ENCODE measurements at regions not wholly inside any gene's neighbourhood (a gene's known extent, or its start where the extent isn't known, plus 50 kb on each side); places are given as distances from the start of the nearest gene placed in this dataset.

DNA sequence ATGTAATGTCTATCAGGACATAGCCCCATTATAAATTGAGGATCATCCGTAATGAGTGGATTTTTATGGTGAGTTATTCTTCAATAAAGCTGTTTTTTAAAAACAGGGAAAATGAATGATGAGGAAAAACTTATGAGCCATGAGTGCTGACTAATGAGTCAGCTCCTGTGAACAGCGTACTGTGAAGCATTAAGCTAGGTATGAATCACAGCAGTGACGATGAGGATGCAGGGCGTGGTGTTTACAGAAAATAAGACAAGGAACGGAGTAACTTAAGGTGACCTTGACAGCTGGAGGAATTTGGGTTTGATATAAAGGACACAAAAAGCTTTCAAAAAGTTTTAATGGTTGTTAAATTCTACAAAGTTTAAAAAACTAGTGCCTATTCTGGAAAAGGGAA, 96.3 kb downstream of the FOXF2 start:
- DNase-seq = no peak

DNA sequence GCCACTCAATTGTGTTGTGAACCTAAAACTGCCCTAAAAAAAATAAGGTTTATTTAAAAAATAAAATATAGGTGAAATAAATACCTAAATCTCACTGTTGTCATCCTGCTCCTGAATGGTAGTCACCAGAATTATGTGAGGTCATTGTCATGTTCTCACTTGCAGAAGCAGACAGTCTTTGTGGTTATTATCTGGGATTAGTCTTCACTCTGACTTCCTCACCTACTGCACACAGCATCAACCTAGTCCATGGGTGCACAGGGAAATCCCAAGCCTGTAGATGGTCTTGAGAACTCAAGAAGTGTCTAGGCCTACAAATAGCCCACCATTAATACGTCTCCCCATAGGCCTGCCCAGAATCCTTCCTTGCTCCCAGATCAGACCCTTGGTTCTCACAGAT, 97.0 kb downstream of the FOXF2 start:
- no peak for DNase-seq

DNA sequence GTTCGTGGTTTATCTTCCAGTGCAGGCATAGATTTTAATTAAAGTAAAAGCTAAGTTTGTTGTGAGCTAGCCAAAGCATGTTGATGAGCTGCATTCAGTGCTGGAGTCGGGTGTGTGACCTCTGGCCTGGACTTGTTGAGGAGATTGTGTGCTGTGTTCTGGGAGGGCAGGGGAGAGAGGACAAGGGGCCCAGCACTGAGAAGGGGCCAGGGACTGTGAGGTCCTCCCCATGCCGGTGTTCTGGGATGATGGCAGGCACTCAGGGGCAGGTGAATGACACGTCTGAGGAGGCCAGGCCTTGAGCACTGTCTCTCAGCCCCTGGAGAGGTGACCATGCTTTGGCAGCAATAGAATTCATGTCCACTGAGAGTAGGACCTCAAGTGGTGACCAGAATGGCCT, 97.9 kb downstream of the FOXF2 start:
- no peak for DNase-seq

DNA sequence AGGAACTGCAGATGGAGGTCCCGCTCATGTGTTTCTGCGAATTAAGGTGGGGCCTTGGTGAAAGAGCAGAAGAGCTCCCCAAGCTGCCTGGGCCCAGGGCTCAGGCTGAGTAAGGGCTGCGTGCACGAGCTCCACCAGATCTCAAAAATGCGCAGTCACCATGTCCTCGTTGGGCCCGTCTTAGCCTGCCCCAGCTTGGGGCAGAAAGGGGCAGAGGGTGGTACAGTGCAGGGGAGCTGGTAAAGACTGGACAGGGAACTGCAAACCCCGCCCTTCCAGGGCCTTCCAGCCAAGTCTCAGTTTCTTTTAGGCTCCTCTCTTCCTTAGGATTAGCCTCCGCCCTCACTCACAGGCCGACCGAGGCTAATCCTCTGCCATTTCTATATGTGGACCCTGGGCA, 101.6 kb downstream of the FOXF2 start:
- no peak for DNase-seq

DNA sequence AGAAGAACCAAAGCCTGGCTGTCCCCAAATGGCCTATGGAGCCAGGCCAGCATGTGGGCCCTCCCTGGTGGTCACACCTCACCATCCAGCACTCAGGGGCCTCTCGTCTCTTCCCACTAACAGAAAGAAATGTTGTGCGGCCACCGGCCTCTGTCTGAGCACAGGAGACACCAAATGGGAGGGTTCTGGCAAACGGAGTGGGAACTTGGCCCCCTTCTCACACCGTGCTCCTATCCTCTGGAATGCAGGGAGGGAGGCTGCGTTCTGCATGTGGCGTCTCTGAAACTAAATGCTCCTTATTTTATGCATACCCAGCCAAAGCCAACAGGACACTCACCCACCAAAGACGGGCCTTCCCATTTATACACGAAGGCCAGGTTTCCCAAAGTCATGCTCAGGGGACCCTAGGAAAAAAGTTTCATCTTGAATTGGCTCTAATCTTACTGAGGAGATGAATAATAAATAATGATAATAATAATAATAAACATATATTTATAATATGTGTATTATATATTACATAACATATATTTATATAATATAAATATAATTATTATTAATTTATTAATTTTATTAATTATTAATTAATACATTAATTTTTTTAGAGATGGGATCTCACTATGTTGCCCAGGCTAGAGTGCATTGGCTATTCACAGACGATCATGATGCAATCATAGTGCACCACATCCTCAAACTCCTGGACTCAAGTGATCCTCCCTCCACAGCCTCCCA, 102.4 kb downstream of the FOXF2 start:
- DNase-seq = no peak

DNA sequence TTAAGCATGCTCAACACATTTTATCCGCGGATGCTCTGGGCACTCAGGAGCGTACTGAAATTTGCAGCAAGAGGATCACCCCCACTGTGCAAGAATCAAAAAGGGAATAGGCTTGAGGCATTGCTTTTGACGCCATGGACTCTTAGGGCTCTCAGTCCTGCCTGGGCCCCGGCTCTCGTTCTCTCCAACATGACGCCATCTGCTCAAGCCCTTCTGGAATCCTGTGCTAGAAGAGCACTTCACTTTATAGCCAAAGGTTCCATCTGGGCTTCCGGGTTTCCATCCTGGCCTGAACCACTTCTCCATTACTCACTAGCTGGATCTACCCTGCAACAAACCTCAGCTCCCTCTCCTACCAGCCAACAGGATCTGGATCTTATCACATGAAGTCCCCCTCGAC, 105.3 kb downstream of the FOXF2 start:
- DNase-seq = no peak

DNA sequence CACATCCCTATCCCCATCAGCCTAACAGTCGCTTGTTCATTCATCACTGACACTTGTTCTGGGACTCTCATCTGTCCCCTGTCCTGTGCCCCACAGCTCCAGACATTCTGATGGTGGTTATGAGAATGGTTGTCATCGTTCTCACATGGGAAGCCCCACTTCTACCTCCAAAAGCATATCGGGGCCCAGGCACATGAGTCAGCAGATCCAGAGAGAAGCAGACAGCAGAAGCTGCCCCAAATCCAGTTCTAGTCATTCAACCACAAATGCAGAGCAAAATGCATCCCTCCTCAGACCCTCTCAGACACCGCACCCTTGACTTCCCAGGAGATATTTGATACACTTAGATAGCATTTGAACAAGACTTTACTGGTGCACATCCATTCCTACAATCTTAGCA, 106.0 kb downstream of the FOXF2 start:
- no peak for DNase-seq

DNA sequence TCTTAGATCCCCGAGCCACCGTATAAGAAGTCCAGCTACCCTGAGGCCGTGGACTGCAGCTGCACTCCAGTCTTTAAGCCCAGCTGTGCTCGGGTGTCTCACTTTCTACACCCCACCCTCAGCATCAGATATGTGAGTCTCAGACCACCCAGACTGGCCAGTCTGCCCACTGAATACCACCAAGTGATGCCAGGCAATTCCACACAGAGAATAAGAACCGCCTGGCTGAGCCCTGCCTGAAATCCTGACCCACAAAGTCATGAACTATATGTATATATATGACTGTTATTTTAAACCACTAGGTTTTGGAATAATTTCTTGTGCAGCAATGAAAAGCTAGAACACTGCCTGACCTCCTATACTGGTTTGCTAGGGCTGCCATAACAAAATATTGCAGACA, 106.7 kb downstream of the FOXF2 start:
- DNase-seq = no peak

DNA sequence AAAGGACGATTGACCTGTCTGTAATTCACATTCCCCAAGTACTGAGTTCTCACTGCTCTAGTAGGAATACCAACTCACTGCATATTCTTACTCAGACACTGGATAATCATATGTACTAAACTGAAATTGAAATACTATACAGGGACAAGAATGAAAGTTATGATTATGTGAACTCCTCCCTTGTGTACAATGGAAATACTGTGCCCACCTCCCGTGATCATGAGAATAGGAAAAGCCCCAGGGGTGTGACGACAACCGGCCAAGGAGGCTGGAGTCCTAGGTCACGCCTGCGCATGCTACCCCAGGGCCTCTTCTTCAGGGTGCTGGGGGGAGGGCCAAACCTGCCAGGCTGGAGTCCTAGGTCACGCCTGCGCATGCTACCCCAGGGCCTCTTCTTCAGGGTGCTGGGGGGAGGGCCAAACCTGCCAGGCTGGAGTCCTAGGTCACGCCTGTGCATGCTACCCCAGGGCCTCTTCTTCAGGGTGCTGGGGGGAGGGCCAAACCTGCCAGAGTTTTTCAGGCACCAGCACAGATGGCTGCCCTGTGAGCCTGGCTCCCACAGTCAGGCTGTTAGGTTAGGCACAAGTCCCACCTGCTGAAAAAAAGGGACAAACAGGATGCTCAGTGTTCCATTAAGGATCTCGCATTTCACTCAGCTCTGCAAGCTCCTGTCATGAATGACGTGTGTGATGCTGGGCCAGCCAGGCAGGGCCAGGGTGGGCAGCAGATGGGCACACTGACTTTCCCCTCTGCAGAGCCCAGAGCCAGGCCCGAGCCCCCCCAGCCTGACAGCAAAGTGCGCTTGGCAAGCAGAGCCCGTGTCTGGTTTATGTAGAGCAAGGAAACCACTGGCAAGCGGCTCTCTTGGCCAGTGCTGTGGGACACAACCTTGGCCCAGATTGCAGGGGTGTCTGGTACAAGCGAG, 107.7 kb downstream of the FOXF2 start:
- DNase-seq = no peak

DNA sequence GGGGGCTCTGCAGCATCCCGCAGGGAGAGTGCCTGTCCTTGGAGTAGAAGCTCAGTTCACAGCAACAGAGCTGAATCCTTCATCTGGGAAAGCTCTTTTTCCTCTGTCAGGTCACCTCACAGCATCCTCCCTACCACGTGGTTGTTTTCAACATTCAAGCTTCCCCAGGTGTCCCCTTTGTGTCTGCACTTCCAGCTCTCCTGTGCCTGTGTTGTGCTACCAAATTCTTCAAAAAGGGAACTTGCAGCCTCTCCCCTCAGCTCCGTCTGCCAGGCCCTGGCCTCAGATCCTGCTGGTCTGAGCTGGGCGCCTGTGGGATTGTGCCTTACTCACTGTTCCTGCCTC, 108.4 kb downstream of the FOXF2 start:
- no peak for DNase-seq

DNA sequence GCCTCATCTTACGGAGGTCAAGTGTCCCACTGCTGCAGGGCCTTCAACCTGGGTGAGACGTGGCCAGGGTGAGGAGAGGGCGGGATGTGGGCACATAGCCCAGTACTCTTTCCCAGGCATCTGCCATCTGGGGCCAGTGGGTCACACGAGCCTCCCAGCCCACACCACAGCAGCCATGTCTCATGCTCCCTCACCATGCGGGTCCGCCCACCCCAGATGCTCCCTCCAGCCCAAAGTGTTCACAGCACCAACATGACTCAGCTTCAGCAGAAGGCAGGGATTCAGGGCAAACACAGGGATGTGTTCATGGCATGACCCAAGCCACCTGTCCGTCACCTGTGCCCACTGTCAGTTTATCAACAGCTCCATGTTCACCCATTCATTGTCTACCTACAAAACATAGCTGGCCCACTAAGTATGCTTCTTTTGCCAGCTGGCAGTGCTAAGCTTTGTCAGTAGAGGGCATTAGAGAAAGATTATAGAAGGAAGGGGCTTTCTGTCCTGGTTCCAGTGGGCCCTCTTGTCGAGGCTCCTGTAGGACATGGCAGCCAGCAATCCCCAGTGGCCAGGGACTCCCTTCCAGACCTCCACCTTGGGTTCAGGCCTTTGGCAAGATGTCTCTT, 109.2 kb downstream of the FOXF2 start:
- no peak for DNase-seq

DNA sequence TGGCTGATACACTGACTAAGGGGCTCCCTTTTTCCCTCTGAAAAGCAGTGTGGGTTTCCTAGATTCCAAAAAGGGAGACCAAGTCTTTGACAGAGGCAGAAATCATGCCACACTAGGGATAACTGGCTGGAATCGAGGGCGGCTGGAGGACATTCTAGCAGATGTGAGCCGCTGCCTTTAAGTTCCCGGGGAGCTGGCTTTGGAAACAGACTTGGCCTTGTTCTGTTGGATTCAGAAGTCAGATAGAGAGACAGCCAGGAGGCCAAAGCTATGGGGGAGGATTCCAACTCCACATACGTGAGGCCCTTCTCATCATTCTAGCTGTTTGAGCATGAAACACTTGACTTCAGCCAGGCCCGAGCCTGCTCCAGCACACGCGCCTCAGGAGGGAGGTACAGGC, 109.9 kb upstream of the FOXC1 start:
- DNase-seq = no peak

DNA sequence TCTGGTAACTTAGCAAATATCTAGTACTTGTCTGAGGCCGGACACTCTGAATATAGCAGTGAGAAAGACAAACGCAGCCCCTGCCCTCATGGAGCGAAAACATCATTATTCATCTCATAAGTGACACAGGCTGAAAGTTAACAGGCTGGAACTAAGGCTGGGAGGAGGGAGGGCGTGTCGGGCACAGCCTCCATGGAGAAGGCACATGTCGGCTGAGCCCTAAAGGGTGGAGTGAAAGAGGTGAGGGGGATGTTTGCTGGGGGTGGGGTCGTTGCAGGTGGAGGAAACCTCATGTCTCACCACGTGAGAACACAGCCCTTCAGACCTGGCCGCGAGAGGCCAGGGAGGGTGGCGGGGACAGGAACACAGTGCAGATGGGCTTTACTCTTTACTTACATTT, 108.8 kb upstream of the FOXC1 start:
- no peak for DNase-seq

DNA sequence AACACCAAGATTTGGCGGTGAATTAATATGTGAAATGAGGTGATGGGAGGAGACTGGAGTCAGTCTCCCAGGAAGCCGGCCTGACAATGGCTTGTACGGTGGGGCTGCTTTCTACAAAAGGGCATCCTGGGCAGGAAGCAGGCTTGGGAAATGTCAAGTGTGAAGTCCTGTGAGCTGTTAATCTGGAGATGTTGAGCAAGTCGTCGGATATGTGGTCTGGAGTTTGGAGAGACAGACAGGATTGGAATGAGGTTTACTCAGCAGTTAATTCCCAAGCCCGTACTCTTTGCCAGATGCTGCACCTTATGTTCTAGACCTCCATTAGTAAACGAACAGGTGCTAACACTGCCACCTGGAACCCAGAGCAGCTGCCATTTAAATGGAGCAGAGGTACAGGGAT, 107.7 kb upstream of the FOXC1 start:
- DNase-seq = no peak

DNA sequence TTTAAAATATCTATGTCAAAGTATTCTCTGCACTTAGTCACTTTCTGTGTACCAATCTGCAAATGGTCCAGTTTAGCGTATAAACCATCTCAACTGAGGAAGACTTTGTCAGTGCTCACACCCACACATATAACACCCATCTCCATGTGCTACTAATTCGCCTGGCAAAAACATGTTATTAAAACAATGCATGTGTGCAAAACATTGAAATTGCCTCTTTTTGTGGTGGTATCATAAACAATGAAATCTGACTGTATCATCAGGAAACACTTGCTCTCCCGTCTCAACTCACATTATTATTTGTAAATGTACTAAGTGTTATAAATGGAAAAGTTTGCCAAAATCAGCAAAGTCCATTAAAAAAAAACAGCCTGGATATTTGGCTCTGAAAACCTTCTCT, 105.9 kb upstream of the FOXC1 start:
- DNase-seq = no peak

DNA sequence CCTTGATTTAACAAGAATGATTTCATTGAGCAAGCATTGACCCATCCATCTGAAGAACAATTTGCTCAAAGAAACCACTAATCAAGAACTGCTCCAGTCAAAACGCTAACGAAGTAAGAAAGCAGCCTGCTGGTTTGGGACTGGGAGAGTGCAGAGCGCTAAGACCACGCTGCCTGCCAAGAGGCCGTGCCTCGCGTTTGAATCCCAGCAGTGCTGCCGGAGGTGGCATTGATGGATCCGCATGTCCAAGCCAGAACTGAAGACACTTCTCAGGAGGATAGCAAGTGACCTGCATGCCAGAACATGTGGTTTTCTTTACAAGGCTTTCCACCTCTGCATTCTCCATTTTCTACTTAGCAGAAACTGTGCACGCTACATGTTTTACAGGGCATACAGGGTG, 105.2 kb upstream of the FOXC1 start:
- no peak for DNase-seq

DNA sequence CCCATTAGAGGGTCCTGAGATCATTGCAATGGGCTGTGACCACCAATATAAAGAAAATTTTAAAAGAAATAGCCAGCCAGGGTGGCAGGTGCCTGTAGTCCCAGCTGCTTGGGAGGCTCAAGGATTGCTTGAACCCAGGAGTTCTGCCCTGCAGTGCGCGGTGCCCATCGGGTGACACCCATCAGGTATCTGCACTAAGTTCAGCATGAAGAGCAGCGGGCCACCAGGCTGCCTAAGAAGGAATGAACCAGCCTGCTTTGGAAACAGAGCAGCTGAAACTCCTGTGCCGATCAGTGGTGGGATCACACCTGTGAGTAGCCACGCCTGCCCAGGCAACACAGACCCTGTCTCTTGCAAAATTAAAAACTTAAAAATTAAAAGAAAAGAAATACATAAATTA, 102.5 kb upstream of the FOXC1 start:
- DNase-seq = no peak

DNA sequence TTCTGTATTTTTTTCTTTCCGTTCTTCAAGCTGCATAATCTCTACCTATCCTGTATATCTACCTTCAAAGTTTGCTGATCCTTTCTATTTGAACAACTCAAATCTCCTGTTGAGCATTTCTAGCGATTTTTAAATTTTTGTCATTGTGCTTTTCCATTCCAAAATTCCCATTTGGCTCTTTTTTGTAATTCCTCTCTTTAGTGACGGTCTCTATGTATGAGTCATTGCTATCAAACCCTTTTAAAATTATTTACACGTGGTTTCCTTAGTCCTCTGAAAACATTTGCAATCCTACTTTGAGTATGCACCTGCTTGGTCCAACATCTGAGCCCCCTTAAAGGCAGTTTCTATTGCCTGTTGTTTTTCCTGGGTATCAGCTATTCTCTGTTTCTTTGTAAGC, 100.5 kb upstream of the FOXC1 start:
- no peak for DNase-seq

DNA sequence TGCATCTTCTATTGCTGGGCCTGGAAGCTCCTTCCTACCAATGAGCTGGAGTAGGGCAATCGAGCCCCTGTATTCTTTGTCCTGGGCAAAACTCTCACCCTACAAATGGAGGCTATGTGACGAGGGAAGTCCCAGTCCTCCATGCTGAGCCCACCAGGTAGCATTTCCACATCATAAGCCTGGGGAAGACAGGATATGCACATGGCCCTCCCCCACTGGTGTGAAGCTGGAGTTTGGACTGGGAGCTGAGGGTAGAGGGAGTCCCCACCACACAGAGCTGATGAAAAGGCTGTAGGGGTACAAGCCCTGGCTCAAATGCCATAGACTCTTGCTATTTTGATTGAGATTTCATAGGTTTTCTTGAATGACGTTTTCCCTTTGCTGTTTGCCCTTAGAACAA, 99.5 kb upstream of the FOXC1 start:
- no peak for DNase-seq

DNA sequence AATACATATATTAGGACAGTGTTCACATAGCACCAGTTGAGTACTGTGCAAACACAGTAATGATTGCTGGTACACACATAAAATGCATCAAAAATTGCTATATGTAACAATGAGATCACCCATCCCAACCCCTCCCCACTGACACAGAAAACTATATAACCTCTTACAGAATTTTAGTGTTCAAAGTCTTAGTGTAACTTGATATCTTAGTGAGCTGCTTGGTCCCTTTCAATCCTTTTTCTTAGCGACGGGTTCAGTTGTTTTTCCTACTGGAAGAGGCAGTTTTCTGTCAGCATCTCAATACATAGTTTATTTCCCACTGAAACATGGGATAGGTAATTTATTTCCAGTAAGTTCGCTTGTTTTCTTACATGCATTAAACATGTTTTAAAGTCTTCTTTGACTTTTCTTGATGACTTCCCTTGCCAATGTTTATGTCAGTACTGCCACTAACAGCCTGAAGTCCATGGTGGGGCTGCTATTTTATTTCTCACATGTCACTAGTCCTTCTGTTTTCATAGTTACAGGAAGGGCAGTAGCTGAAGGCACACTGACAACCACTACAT, 96.4 kb upstream of the FOXC1 start:
- no peak for DNase-seq

DNA sequence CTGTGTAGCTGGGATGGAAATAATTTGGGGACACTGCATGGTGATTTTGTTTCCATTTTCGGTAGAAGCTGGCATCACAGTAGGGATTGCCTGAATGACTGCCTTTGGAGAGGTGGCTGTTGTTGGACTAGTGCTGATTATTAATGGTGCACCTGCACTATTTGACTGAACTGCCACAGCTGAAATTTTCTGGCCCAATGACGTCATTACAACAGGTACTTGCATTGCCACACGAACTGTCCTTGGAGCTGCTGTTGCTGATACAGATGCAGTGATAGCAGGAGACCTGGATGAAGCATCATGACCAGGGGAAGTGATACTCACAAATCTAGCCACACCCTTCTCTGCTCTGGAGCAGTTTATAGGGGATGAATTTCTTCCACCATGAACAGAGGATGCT, 95.6 kb upstream of the FOXC1 start:
- no peak for DNase-seq

DNA sequence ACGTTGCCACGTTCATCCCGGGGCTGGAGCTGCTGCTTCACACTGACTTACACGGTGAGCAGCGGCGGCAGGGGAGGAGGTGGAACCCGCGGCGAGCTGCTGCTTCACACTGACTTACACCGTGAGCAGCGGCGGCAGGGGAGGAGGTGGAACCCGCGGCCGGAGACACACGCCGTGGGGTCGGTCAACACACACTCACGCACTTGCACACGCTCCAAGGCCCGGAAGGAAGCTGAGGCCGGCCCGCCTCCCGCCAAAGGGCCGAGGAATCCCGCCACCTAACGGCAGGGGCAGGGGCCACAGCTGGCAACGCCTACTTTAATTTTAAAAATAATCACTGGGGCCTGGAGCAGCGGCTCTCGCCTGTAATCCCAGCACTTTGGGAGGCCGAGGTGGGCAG, 94.4 kb upstream of the FOXC1 start:
- no peak for DNase-seq

DNA sequence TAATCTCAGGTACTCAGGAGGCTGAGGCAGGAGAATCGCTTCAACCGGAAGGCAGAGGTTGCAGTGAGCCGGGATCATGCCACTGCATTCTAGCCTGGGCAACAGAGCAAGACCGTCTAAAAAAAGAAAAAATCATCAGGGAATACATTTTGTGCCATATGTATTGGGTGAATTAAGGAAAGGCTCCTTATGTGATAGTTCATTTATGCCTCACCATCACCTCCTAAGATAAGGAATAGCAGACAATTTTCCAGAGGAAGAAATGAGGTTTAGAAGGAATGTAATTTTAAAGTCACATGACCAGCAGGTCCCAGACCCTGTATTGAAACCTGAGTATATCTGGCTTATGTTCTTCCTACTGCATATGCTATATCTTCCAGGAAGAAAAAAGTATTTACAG, 93.9 kb upstream of the FOXC1 start:
- DNase-seq = no peak

Measured in CD4-positive, alpha-beta T cell treated with Interleukin-12 subunit alpha and Interleukin-12 subunit beta, for 1 hour (primary cell).